ENCODE measurements at regions not wholly inside any gene's neighbourhood (a gene's known extent, or its start where the extent isn't known, plus 50 kb on each side); places are given as distances from the start of the nearest gene placed in this dataset.

- Histone ChIP-seq H3K4me3 (replicated peaks in 1 of 3; ENCODE audit: low read depth in 2 of 3, low read length in 3 of 3) (no peak overlapping the region), H3K27me3 (ENCODE audit: control insufficient read depth in 2 of 2, insufficient read depth in 2 of 2, low read length in 2 of 2) (no peaks in the 10 kb centered on the region), H3K4me2 (replicated peaks; ENCODE audit: extremely low read depth, low read length, poor library complexity, severe bottlenecking) (no peak overlapping the region), H3K27ac (ENCODE audit: low read depth in 1 of 2, low read length in 2 of 2) (no peak overlapping the region), H2AFZ (ENCODE audit: insufficient read depth, low read depth, low read length, poor library complexity, severe bottlenecking) (no peak overlapping the region), H3K4me1 (ENCODE audit: control insufficient read depth in 1 of 2, insufficient read depth in 2 of 2, low read length in 2 of 2) (no peaks in the 10 kb centered on the region), H3K9ac (ENCODE audit: insufficient read depth, low read length, poor library complexity, severe bottlenecking) (no peak overlapping the region), H3K9me3 (replicated peaks in 1 of 2; ENCODE audit: control insufficient read depth in 1 of 2, insufficient read depth in 1 of 2, low read length in 2 of 2) (no peaks in the 10 kb centered on the region), H4K20me1 (ENCODE audit: insufficient read depth, low read length) (no peaks in the 10 kb centered on the region), H3K36me3 (replicated peaks in 1 of 2; ENCODE audit: control insufficient read depth in 1 of 2, insufficient read depth in 2 of 2, low read length in 2 of 2) (no peaks in the 10 kb centered on the region), H3K79me2 (ENCODE audit: insufficient read depth, low read length) (no peaks in the 10 kb centered on the region)
- no peak overlapping the region for H3K4me3 Mint-ChIP-seq
- H3K4me1 Mint-ChIP-seq, result no peaks in the 10 kb centered on the region
- no CpG with 5 or more reads among the region's 2 CpGs for WGBS (ENCODE audit: insufficient coverage)
- intact Hi-C loops (cut with micrococcal nuclease), result no loop called here
- no peaks in the 10 kb centered on the region for H3K36me3 Mint-ChIP-seq
- TF ChIP-seq, protein P1, sequence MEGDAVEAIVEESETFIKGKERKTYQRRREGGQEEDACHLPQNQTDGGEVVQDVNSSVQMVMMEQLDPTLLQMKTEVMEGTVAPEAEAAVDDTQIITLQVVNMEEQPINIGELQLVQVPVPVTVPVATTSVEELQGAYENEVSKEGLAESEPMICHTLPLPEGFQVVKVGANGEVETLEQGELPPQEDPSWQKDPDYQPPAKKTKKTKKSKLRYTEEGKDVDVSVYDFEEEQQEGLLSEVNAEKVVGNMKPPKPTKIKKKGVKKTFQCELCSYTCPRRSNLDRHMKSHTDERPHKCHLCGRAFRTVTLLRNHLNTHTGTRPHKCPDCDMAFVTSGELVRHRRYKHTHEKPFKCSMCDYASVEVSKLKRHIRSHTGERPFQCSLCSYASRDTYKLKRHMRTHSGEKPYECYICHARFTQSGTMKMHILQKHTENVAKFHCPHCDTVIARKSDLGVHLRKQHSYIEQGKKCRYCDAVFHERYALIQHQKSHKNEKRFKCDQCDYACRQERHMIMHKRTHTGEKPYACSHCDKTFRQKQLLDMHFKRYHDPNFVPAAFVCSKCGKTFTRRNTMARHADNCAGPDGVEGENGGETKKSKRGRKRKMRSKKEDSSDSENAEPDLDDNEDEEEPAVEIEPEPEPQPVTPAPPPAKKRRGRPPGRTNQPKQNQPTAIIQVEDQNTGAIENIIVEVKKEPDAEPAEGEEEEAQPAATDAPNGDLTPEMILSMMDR (IDR thresholded peaks at IDR 0.05), result no peak
- no peak overlapping the region for H3K27ac Mint-ChIP-seq
- H3K9me3 Mint-ChIP-seq, result peaks cover 0 to 5% (median 0%) of the 10 kb centered on the region in 7 donors
- DNase-seq, result no peak
- no peaks in the 10 kb centered on the region for H3K27me3 Mint-ChIP-seq (ENCODE audit: low read depth in 3 of 3)
These were observed 67.4 kb upstream of the OSBPL11 start for GRCh38 chr3:125662675-125663074.

DNA sequence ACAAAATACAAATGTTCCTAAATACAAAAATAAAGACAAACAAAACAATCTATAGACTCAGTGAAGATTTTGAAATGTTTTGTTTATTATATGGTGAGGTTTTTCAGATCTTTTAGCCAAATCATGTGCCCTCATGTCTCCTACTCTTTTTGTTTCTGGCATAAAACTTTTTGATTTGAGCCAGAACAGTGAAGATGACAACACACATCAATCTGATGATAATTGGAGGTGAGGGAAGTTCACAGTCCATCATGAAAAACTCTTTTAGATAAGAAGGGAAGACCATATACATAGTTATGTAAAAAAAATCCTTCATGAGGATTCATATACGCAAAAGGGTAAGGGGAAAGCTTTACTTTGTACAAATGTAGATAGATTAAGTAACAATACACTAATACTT, 75.1 kb upstream of the OSBPL11 start:
- H3K4me3 Mint-ChIP-seq, result no peak overlapping the region
- H3K9me3 ChIP-seq (replicated peaks in 1 of 2; ENCODE audit: control insufficient read depth in 1 of 2, insufficient read depth in 1 of 2, low read length in 2 of 2), result no peaks in the 10 kb centered on the region
- WGBS (ENCODE audit: insufficient coverage), result no CpG with 5 or more reads among the region's 1 CpG
- no peak for DNase-seq
- H3K9me3 Mint-ChIP-seq, result peaks cover 3 to 6% (median 4%) of the 10 kb centered on the region in 7 donors
- intact Hi-C loops (cut with micrococcal nuclease), result loop anchor here in 1 of 2 donors (10.0 kb wide), 1 partner anchor 1504 kb away; no protein-coding TSS in a partner anchor
- no peaks in the 10 kb centered on the region for H3K4me1 Mint-ChIP-seq
- H3K36me3 ChIP-seq (replicated peaks in 1 of 2; ENCODE audit: control insufficient read depth in 1 of 2, insufficient read depth in 2 of 2, low read length in 2 of 2), result no peaks in the 10 kb centered on the region
- no peak overlapping the region for H3K4me2 ChIP-seq (replicated peaks; ENCODE audit: extremely low read depth, low read length, poor library complexity, severe bottlenecking)
- no peak overlapping the region for H3K27ac Mint-ChIP-seq
- H3K9ac ChIP-seq (ENCODE audit: insufficient read depth, low read length, poor library complexity, severe bottlenecking), result no peak overlapping the region
- no peaks in the 10 kb centered on the region for H4K20me1 ChIP-seq (ENCODE audit: insufficient read depth, low read length)
- H3K27me3 ChIP-seq (ENCODE audit: control insufficient read depth in 2 of 2, insufficient read depth in 2 of 2, low read length in 2 of 2), result no peaks in the 10 kb centered on the region
- H3K27me3 Mint-ChIP-seq (ENCODE audit: low read depth in 3 of 3), result peaks cover 0 to 3% (median 0%) of the 10 kb centered on the region in 3 donors
- H3K79me2 ChIP-seq (ENCODE audit: insufficient read depth, low read length), result no peaks in the 10 kb centered on the region
- H3K36me3 Mint-ChIP-seq, result no peaks in the 10 kb centered on the region
- no peaks in the 10 kb centered on the region for H3K4me1 ChIP-seq (ENCODE audit: control insufficient read depth in 1 of 2, insufficient read depth in 2 of 2, low read length in 2 of 2)
- H2AFZ ChIP-seq (ENCODE audit: insufficient read depth, low read depth, low read length, poor library complexity, severe bottlenecking), result no peak overlapping the region
- TF ChIP-seq, protein P1 (IDR thresholded peaks at IDR 0.05), result no peak
- H3K4me3 ChIP-seq (replicated peaks in 1 of 3; ENCODE audit: low read depth in 2 of 3, low read length in 3 of 3), result no peak overlapping the region
- H3K27ac ChIP-seq (ENCODE audit: low read depth in 1 of 2, low read length in 2 of 2), result no peak overlapping the region
